AML-193 (cell line): ENCODE measurements at regions not wholly inside any gene's neighbourhood (a gene's known extent, or its start where the extent isn't known, plus 50 kb on each side); places are given as distances from the start of the nearest gene placed in this dataset.

Experiments
- DNase-seq, 2 experiments: peaks; one replicate each; lab custom pipeline; 2025; lab: John Stamatoyannopoulos, UW

DNA sequence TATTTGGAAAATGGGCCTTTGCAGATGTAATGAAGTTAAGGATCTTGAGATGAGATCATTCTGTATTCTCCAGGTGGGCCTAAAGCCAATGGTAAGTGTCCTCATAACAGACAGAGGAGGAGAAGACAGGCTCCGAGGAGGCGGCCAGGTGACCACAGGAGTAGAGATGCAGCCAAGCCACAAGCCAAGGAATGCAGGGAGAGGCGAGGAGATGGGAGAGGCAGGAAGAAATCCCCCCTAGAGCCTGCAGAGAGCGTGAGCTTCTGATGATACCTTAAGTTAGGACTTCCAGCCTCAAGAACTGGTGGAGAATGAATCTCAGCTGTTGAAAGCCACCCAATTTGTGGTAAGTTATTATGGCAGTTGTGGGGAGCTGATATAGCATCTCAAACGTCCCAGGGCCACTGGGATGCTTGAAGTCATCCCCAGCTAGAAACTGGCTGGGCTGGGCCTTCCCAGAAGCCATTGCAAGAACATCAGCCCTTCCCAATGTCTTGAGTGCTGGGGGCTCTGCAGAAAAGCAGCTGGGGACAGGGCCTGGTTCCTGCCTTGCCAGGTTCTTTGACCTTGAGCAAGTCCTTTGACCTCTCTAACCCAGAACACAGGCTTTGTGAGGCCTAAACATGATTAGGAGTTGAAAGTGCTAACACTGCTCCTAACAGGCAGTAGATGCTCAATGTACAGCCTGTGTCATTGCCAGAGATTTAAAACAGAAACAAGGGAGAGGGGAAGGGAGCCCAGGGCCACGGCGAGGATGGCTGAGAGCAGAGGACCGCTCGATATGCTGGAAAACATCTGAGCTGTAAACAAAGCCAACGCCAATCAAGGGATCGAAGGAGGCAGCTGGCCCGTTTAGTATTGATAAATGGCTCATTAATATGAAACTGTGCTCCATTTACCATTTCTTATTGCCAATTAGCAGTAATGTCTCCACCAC, 632.3 kb downstream of the TBC1D22A start:
- no peak for DNase-seq

DNA sequence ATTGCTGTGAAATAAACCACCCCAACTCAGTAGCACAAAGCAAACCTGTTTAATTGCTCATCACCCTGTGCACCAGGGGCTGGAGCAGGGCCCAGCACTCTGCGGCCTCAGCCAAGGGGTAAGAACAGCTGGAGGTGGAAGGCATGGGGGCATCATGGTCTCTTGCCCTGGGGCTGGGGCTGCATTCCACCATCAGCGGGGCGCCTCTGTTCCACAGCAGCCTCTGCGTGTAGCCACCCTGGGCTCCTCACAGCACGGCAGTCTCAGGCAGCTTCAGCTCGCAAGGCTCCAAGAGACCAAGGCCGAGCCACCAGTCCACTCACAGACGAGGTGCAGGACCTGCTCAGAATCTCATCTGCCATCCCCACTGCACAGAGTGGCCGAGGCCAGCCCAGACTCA, 630.7 kb downstream of the TBC1D22A start:
- no peak for DNase-seq

DNA sequence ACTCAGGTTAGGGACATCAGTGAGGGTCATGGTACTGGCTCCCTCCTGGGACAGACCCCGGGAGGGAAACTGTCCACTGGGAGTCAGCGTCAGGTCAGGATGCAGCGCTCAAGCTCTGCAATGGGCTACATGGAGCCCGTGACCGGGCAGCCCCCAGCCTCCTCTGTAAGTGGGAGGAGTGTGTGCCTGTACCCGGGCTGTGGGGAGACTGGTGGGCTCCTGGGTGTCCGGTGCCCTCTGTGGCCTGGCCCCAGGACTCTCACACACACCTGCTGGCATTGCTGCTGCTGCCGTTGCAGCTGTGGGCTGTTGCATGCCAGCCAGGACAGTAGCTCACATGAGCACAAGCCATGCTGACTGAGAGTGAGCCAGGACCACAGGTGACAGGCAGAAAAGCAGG, 630.3 kb downstream of the TBC1D22A start:
- no peak for DNase-seq

DNA sequence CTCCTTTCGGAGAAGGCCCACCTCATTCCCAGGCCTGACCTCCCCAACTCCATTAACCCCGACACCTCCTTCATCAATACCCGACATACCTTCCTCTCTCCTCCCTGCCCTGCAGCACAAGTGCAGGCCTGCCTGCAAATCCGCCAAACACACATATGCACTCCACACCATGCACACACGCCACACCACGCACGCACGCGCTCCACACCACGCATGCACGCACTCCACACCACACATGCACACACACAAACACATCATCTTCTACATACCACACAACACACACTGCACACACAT, 629.6 kb downstream of the TBC1D22A start:
- no peak for DNase-seq

DNA sequence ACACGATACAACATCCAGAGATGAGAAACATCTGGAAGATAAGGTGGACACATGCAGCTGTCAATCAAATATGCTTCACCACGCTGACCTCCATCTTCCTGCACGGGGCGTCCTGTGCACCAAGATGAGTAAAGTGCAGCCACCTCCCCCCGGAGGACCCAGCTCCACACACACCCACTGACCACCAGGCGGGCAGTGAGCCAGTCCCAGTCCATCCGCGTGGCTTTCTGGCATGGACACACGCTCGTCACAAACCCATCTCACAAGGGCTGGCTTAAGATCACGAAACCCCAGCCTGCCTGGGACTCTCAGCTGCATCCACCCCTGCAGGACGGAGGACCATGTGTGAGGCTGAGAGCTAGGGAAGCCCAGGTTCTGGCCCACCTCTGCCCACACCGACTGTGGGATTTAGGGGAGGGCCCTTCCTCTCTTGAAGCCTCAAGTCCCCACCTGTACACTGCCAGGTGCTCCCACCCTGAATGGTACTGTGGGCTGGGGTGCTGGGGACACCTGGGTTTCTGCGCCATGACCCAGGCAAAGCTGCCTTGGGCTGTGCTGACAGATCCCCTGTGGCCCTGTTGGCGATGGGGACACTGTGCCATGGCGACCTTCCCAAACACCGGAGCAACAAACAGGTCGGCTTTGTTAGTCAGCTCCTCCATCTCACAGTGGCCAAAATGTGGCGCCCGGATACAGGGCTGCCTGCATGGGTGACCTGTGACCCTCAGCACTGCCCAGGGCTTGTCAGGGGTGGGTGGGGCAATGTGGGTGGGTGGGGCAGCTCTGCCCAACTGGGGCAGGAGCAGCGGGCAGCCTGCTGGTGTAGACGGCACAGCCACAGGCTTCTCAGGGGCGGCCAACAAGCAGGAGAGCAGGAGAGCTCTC, 629.0 kb downstream of the TBC1D22A start:
- DNase-seq, result no peak

DNA sequence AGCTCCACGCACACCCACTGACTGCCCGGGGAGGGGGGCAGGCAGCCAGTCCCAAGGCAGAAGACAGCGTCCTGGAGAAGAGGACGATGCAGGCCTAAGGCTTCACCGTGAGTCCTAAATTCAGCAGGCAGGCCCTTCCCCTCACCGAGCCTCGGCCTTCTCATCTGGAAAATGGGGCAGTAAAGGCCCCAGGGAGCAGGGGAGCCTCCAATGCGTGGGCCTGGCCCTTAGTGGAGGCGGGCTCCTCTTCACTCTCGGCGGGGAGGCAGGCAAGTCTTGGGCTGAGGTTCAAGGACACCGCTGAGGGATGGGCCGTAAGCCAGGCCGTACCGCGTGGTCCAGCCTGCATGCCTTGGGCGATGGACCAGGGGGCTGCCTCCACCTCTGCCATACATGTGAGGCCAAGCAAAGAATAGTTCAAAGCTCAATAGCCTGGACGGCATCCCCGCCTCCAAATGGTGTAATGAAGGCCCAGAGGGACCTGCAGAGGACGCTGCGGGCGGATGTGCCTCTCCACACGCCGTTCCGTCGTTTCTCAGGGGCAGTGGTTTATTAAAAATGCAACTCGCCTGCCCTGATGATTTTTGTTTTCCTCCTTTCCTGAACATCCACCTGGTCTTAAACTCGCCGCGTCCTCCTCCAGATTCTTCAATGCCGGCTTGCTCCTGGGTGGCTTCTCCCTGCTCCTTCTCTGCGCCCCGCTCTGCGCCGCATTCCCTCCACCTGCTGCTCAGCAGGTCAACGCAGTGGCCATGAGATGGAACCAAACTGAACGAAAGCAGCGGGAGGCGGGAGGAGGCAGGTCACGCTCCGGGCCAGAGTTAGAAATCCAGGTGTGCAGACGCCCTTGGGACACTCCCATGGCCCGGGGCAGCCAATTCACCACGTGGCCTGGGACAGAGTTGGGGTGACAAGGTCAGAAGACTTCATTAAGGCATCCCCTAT, 627.8 kb downstream of the TBC1D22A start:
- no peak for DNase-seq

DNA sequence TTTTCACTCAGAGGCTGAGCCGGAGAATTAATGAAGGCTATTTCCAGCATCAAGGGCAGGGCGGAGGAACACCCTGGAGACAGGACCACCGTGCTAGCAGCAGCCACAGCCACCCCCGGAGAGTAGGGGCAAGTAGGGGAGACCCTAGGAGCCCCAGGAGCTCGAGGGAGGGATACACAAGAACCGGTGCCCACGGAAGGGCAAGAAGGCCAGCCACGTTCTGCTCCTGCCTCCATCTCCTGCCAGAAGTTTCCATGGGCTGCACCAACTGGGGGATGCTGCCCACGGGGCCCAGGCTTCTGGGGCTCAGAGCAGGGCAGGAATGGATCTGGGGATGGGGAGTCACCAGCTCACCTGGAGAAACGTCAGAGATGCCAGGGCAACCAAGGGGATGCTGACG, 626.8 kb downstream of the TBC1D22A start:
- DNase-seq, result no peak

DNA sequence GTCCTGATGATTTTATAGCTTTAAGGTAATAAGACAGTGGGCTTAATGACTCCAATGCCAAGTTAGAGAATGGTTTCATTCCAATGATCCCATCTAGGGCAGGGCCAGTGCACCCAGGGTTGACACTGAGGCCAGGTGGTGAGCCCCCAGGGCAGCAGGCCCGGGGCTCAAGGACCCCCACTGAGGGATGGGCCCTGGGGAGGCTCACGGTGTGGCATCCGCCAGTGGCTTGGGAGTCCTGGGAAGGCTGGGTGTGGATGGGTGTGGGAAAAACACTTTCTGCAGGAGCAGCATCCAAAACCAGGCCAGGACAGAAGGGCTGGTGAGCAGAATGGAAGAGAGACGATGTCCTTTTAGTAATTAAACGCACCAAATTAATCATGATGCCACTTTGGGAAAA, 626.3 kb downstream of the TBC1D22A start:
- no peak for DNase-seq

DNA sequence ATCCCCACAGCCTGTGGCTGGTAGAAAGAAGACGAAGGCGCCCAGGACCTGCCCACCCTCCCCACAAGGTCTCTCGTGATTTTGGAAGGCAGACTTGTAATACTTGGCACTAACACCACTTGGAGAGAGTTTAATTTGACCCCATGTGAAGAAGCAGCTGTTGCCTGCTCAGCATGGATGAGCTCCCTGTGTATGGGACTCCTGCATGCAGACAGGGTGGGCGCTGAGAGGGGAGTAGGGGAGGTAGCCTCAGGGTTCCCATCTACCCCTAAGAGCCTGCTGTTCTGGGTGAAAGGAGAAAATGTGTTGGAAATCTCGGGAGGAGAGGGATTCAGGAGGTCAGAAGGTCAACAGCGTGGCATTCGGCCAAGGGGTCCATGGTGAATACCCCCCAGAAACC, 625.9 kb downstream of the TBC1D22A start:
- DNase-seq, result no peak

DNA sequence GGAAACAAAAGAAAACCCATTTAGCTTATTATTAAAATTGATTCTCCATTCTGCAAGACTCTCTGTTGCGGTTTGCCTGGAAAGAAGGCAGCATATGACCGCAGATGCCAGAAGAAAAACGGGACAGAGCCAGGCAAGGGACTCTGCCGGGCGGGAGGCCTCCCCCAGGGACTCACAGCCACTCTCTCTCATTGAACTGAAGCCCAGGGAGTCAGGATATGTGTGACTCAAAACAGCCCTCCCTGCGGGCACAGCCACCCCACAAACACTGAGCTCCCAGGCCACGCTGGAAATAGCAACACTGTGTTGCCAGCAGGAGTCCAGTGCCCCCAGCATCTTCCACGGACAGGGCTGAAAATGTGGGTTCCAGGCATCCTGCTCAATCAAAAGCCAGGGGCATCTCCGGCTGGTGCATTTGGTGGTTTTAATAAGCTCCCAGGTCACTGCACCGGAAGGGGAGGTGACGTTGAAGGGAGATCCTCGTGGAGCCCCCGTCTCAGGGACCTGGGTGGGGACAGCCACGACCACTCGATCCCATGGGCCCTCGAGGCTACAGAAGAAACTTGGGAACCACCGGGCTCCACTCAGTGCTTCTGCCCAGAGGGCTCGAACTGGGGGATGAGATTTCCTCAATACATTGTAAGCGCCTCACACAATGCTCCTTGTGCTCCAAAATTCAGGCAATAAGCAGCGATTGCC, 624.5 kb downstream of the TBC1D22A start:
- DNase-seq, result no peak

DNA sequence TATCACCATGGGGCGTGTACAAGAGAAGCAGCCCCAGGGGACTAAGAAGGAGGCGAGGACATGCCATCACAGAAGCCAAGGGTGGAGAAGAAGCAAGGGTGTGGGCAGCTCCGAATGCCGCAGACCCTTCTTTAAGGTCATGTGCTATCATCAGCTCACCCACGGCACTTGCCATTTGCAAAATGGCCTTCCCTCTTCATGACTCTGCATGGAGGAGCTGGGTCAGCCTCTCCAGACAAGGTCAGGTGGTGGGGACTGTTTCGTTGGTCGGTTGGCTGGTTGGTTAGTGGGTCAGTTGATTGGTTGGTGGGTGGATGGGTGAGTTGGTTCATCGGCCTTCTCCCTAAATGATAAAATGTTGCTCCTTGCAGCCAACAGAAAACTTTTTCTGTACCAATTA, 622.5 kb downstream of the TBC1D22A start:
- no peak for DNase-seq

DNA sequence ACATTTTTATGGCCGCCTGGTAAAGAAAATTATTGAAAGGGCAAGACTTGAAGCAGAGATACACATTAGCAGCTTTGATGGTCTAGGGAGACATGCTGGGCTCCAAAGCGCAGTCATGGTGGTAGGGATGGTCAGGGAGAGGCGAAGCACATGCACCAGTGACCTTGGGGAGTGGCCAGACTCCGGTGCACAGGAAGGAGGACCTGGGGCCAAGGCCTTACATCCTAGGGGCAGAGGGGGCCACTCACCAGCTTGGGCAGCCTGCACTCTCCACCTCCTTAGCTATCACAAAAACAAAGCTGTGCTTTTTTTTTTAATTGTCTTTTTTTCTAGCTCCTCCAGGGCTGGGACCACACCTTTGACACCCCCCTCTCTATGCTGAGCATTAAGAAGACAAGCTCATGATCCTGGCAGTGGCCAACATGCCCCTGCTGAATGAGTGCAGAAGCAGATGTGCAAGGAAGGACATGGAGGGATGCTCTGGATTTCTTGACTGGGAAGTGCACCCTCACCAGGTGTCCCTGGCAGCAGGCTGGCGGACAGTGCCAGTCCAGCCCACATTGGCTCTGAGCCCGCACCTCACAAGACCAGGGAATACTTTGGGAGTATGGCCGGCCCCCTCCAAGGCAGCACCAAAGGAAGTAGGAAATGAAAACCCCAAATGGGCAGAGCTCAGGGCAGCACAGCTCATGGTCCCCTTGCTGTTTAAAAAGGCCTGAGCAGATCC, 619.9 kb downstream of the TBC1D22A start:
- no peak for DNase-seq

DNA sequence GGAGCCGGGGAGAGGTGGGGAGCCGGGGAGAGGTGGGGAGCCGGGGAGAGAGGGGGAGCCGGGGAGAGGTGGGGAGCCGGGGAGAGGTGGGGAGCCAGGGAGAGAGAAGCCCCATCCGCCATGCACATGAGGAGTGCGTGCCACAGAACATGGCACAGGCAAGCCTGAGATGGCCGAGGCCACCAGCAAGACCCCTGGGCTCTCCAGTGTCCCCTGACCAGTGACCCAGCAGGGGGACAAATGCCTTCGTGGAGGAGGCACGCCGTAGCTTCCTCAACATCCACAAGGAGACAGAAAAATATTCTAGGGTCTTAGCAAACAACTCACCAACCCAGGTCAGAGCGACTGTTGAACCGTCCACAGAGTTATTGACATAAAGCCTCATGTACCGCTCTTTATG, 618.8 kb downstream of the TBC1D22A start:
- no peak for DNase-seq

DNA sequence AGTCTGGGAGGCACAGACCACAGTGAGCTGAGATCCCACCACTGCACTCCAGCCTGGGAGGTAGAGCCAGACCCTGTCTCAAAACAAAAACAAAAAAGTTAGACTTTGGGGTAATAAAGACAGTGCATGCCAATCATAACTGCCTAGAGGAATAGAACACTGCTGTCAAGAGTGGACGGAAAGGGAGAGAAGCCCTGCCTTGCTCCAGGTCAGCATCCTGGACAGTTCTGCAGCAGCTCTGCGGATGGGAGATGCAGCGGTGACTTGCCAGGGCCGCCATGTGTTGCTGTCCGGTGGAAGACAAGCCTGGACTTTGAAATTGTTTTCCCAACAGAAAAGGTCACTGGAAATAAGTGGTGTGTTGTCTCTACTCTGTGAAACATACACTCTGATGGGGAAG, 618.2 kb downstream of the TBC1D22A start:
- DNase-seq, result no peak

DNA sequence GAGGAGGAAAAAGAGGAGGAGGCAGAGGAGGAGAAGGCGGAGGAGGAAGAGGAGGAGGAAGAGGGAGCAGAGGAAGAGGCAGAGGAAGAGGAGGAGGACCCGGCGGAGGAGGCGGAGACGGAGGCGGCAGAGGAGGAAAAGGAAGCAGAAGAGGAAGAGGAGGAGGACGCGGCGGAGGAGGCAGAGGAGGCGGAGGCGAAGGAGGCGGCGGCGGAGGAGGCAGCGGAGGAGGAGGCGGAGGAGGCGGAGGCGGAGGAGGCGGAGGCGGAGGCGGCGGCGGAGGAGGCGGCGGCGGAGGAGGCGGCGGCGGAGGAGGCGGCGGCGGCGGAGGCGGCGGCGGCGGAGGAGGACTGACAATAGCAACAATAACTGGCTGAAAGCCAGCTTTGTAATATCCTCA, 616.6 kb downstream of the TBC1D22A start:
- DNase-seq, result no peak

DNA sequence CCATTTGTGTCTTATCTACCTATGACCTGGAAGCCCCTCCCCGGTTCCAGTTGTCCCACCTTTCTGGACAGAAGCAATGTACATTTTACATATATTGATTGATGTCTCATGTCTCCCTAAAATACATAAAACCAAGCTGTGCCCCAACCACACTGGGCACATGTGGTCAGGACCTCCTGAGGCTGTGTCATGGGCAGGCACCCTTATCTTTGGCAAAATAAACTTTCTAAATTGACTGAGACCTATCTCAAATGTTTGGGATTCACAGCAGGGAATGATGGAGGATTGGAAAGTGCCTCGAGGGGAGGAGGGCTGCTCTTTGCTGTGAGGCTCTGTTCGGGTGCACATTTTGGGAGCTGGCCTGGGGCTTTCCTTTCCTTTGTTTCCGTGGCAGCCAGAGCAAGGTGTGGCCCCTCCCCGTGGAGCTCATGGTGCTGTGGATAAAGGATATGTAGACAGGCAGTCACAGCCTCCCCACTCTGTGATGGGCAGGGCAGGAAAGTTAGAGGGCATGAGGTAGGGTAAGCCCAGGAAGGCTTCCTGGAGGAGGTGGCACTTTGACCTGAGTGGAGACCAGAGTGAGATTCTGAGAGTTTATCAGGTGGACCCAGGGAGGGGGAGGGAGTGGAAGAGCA, 615.6 kb downstream of the TBC1D22A start:
- no peak for DNase-seq

DNA sequence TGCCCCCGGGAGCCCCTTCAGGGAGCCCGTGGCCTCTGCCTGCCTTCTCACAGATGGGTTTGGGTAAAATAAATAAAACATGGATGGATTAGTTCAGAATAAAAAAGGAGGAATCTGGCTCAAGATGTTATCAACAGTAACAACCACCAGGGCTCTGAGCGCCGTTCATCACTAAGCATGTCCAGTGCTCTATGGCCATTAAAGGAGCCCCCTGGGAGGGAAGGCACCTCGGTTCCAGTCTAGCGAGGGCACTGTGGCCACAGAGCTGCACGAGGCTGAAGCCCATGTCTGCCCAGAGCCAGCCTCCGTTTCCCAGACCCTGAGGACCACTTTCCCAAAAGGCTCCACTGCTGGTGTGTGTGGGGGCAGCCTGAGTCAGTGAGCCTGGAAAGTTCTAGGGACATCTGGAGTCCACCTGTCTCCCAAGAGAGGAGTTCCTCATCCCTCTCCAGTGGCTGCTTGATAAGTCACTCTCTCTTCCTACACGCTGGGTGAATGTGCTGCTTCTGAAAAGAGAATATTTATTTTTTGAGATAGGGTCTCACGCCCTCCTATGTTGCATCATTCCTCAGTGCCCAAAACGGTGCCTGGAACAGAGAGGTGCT, 614.6 kb downstream of the TBC1D22A start:
- DNase-seq, result no peak

DNA sequence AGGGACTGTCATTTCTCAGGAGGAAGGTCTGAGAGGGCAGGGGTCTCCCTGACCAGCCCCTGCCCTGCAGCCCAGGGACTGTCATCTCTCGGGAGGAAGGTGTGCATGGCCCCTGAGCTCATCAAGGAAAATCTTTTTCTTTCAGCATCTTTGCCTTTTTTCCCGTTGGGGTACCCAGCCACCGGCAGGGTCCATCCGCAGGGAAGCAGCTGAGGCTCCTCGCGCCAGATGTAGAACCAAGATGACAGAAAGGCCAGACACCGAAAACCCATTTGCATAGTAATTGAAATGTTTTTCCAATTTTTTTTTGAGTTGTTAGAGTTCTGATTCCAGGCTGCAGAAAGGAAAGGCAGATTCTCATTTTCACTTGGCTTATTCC, 613.9 kb downstream of the TBC1D22A start:
- DNase-seq, result no peak

DNA sequence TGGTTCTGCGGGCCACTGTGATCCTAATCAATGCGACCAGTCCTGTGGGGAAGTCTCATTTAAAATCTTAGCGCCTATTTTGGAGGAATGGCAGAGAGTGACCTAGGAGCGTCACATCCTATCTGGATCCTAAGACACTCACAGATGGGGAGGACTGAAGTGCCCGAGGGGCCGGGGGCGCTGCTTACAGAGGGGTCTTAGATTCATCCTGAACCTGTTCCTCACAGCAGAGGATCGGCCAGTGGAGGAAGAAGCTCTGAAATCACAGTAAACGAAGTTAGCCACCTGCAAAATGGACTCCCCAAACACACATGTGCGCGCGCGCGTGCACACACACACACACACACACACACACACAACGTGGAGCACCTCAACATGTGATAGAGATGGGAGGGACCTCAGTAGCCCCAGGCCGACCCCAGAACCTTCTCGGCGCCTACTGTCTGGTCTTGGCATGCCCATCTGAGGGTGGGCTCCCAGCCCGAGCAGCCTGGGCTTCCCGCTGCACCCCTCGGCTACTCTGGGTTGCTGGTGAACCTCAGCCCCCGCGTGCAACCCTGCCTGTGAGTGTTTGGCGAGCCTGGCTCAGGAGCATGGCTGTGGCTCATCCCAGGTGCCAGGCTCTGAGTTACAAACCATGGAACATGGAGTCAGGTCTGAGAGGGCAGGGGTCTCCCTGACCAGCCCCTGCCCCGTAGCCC, 613.3 kb downstream of the TBC1D22A start:
- no peak for DNase-seq
